ENCODE measurements at regions not wholly inside any gene's neighbourhood (a gene's known extent, or its start where the extent isn't known, plus 50 kb on each side); places are given as distances from the start of the nearest gene placed in this dataset.

- DNase-seq (ENCODE audit: low read depth) = no peak
Measured at GRCh38 chr4:31516520-31516919, 796.4 kb downstream of the PCDH7 start.

DNA sequence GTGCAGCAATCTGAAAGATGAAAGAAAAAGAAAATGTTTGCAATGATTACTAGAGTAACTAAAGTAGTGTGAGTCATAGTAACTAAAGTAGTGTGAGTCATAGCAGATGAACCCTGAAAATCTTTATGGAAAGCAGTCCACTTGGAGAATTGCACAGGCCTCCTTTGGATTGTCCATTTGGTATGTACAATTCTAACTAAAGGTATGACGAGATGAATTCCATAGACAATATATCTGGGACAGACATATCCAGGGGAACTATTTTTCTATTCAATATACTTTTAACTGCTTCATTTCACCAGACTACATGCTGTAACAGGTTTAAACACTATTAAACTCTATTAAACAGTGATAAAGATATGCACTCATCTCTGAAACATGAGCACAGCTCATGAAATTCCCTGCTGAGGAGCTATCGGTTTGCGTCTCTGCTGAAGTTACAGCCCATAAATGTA is 798.7 kb downstream of the PCDH7 start:
- DNase-seq (ENCODE audit: low read depth) = no peak

- DNase-seq (ENCODE audit: low read depth) = no peak
Measured at GRCh38 chr4:31530555-31530954, 810.4 kb downstream of the PCDH7 start.

GRCh38 chr4:31538877-31539276 is 818.7 kb downstream of the PCDH7 start:
- no peak for DNase-seq (ENCODE audit: low read depth)

- no peak for DNase-seq (ENCODE audit: low read depth)
Measured at GRCh38 chr4:31539284-31540069, 819.3 kb downstream of the PCDH7 start.

DNA sequence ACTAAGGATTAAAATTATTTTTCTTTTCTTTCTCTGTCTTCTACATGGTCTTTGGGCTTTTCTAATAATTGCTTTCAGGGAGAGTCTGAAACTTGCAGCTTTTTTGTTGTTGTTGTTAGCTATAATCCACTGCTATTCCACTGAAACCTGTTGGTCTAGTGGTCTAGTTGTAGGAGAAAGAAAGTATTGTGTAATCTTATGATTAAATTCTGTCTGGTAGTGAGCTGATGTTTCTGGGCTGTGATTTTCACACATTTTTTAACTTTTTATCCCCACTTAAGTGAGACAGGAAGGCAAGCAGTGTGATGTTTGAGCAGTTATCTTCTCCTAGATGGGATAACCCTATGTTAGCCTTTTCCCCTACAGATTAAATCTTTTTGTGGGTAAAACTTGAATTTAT is 825.2 kb downstream of the PCDH7 start:
- DNase-seq (ENCODE audit: low read depth) = no peak

GRCh38 chr4:31545755-31546154 is 825.6 kb downstream of the PCDH7 start:
- no peak for DNase-seq (ENCODE audit: low read depth)

DNA sequence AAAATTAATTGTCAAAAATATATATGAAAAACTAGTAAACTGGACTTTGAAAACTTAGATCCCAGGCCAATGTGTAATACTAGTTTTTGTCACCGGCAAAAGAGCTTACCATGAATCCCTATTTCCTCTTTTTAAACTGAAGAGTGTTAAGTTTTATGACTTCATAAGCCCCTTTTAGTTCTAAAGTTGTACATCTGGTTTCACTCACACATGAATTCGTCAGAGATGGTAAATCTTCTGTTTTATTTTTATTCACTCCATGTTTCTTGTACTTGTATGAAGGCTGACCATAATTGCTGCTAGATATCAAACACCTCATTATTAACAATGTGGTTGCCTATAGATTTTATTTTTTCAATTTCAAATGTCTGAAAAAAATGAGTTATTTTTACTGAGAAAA is 827.9 kb downstream of the PCDH7 start:
- no peak for DNase-seq (ENCODE audit: low read depth)

DNA sequence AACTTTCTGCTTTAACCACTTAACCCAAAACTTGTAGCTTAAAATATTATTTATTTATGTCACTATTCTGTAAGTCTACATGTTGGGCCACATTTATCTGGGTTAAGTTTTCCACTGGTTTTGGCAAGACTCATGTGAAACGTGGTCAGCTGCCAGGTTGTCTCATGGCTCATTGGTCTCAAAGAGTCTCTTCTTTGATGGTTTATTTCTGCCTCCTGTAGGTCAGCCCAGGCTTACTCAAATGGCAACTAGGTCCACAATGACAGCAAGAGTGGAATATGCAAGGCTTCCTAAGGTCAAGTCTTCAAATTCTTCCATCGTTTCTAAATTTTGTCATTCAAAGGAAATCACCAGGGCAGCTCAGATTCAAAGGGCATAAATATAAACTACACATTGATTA is 828.7 kb downstream of the PCDH7 start:
- DNase-seq (ENCODE audit: low read depth) = no peak

- DNase-seq (ENCODE audit: low read depth) = no peak
Measured at GRCh38 chr4:31549256-31549655, 829.1 kb downstream of the PCDH7 start.

- no peak for DNase-seq (ENCODE audit: low read depth)
Measured at GRCh38 chr4:31557437-31557836, 837.3 kb downstream of the PCDH7 start.

GRCh38 chr4:31573554-31573953 is 853.4 kb downstream of the PCDH7 start:
- DNase-seq (ENCODE audit: low read depth) = no peak

GRCh38 chr4:31575504-31575903 is 855.3 kb downstream of the PCDH7 start:
- no peak for DNase-seq (ENCODE audit: low read depth)

DNA sequence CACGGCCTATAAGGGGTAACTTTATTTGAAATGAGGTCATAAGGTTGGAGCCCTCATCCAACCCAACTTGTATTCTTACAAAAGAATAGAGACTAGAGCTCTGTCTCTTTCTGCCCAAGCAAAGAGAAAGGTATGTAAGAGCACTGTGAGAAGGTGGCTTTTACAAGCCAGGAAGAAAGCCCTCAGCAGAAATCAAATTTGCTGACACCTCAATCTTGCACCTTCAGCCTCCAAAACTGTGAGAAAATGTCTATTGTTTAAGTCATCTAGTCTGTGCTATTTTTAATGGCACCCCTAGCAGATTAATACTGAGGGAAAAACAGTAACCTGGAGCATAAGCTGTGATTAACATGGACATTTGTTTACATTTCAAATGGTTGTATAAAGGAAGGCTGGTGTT is 860.7 kb downstream of the PCDH7 start:
- no peak for DNase-seq (ENCODE audit: low read depth)

DNA sequence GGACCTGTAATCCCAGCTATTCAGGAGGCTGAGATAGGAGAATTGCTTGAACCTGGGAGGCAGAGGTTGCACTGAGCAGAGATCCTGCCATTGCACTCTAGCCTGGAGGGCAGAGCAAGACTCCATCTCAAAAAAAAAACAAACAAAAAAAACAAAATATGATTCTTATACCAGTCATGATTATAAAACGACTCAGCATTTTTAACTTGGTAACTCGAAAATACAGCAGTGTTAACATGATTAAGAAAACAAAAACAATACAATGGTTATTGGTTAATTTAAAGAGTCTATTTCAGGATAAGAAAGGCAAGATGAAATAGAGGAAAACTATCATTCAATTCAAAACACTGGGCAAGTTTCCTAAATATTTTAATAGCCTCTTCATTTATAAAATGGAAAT is 865.3 kb downstream of the PCDH7 start:
- no peak for DNase-seq (ENCODE audit: low read depth)

DNA sequence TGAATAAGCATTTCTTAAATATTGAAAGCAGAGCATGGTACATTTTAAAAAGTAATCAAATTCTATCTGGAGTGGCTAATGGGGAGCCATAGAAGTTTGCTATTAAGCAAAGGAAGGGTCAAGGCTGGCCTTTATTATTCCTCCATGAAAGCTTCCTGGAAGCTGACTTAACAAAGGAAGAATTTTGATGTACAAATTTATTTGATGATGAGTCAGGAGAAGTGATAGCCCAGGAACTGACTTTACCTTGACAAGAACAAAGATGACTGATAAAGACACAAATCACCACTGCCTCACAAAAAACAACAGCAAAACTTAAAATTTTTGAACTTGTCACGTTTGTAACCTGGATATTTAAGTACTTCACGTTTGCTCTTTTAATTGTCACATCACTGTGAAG is 872.1 kb downstream of the PCDH7 start:
- no peak for DNase-seq (ENCODE audit: low read depth)

DNA sequence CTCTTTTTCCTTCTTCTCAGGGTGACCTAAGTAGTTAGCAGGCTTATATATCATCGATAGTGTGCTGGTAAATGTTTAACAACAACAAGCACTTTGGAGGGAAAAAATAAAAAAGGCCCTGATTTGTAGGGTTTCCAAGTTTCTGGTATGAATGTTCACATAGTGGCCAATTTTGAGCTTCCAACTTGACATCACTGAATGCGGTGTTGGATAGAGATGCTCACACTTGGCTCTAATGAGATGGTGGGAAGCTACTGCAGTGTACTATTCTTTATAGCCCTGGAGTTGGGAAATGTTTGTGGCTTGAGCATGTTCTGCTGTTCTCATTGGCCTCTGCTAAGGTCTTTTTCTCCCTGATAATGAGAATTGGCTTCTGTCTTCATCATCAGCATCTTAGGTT is 875.3 kb downstream of the PCDH7 start:
- no peak for DNase-seq (ENCODE audit: low read depth)

- DNase-seq (ENCODE audit: low read depth) = no peak
Measured at GRCh38 chr4:31598639-31599038, 878.5 kb downstream of the PCDH7 start.

DNA sequence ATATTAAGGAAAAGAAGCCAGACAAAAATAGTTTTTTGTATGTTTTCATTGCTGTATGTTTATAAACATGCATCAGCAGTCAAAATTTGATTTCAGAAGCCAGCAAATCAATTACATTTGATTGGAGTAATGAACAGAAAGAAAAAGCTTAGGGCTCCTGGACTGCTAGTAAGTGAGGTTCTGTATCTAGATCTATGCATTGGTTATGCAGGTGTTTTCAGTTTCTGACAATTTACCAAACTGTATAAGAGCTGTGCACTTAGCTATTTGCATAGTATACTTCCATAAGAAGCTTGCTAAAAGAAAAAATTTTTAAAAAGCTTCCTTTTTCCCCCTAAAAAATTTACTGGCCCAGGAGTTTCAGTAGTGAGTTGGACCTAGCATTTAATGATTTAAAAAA is 881.6 kb downstream of the PCDH7 start:
- DNase-seq (ENCODE audit: low read depth) = no peak

GRCh38 chr4:31613946-31614623 is 893.9 kb downstream of the PCDH7 start:
- DNase-seq (ENCODE audit: low read depth) = no peak

DNA sequence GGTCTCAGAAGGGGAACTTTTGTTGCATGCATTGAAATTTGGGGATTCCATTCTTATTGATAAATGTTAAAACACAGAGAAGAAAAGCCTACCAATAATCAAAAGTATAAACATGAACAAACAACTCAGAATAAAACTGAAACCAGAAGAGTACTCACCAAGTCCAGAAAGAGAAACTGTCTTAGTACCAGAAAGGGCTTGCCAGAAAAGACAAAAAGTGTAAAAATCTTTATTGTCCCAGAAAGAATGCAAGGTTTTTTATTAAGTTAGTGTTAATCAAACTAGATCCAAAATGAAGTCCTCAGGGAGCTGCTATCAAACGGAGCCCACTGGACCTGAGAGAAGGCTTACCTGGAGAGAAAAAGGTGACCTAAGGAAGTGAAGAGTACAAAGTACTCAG is 897.5 kb downstream of the PCDH7 start:
- no peak for DNase-seq (ENCODE audit: low read depth)

DNA sequence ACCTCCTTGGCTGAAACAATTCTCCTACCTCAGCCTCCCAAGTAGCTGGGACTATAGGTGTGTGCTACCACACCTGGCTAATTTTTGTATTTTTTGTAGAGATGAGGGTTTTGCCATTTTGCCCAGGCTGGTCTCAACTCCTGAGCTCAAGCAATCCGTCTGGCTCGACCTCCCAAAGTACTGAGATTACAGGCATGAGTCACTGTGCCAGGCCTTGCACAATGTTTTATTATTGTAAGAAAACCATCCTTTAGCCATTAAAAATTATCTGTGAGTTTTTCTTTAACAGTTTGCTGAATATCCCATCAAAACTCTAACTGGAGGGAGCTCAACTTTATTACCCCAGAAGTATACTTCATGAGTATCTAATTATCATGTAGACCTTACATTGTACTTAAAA is 900.3 kb downstream of the PCDH7 start:
- DNase-seq (ENCODE audit: low read depth) = no peak

GRCh38 chr4:31645236-31645635 is 925.1 kb downstream of the PCDH7 start:
- DNase-seq (ENCODE audit: low read depth) = no peak

GRCh38 chr4:31647786-31648185 is 927.6 kb downstream of the PCDH7 start:
- DNase-seq (ENCODE audit: low read depth) = no peak

Measured in stromal cell of bone marrow (primary cell).